ENCODE measurements at regions not wholly inside any gene's neighbourhood (a gene's known extent, or its start where the extent isn't known, plus 50 kb on each side); places are given as distances from the start of the nearest gene placed in this dataset.

GRCh38 chr17:73947966-73948355 lies 255.5 kb upstream of the RPL38 start:
- DNase-seq: no peak
- intact Hi-C loops (cut with DNase I; ENCODE audit: low total_unique reads): no loop called here
- Histone ChIP-seq H3K9me3 (no peaks in the 10 kb centered on the region), H3K27ac (no peak overlapping the region), H3K36me3 (ENCODE audit: low read depth, missing control alignments) (no peaks in the 10 kb centered on the region), H3K4me3 (no peak overlapping the region), H3K4me1 (peaks cover 12% of the 10 kb centered on the region), H3K27me3 (no peaks in the 10 kb centered on the region)
- no peak for TF ChIP-seq CTCF (IDR thresholded peaks at IDR 0.05)
- TF ChIP-seq POLR2A (IDR thresholded peaks at IDR 0.05): no peak
- WGBS, 2 donors: 75 to 78% methylated on average over 2 to 4 of the region's 4 CpGs

GRCh38 chr17:73949903-73950592 lies 253.4 kb upstream of the RPL38 start:
- no peak for DNase-seq
- WGBS, 2 donors: 34 to 46% methylated on average over 13 of the region's 13 CpGs
- H3K4me1 ChIP-seq: peaks cover 12% of the 10 kb centered on the region
- no peaks in the 10 kb centered on the region for H3K9me3 ChIP-seq
- H3K27ac ChIP-seq: no peak overlapping the region
- no peaks in the 10 kb centered on the region for H3K27me3 ChIP-seq
- H3K4me3 ChIP-seq: no peak overlapping the region
- TF ChIP-seq CTCF (IDR thresholded peaks at IDR 0.05) (no peak), POLR2A (IDR thresholded peaks at IDR 0.05) (no peak)
- H3K36me3 ChIP-seq (ENCODE audit: low read depth, missing control alignments): no peaks in the 10 kb centered on the region
- intact Hi-C loops (cut with DNase I; ENCODE audit: low total_unique reads): no loop called here

GRCh38 chr17:73950593-73950914 lies 252.9 kb upstream of the RPL38 start:
- H3K4me3 ChIP-seq: no peak overlapping the region
- H3K9me3 ChIP-seq: no peaks in the 10 kb centered on the region
- H3K36me3 ChIP-seq (ENCODE audit: low read depth, missing control alignments): no peaks in the 10 kb centered on the region
- H3K27ac ChIP-seq: no peak overlapping the region
- TF ChIP-seq CTCF (IDR thresholded peaks at IDR 0.05) (peak in 1 of 3 experiments; percentile 25), POLR2A (IDR thresholded peaks at IDR 0.05) (no peak)
- no peak for DNase-seq
- no peaks in the 10 kb centered on the region for H3K27me3 ChIP-seq
- H3K4me1 ChIP-seq: peaks cover 12% of the 10 kb centered on the region
- intact Hi-C loops (cut with DNase I; ENCODE audit: low total_unique reads): no loop called here
- 40 to 56% methylated on average over 7 to 8 of the region's 8 CpGs for WGBS, 2 donors

- Histone ChIP-seq H3K27me3 (no peaks in the 10 kb centered on the region), H3K27ac (no peak overlapping the region), H3K36me3 (ENCODE audit: low read depth, missing control alignments) (no peaks in the 10 kb centered on the region), H3K4me1 (peaks cover 12% of the 10 kb centered on the region), H3K9me3 (no peaks in the 10 kb centered on the region), H3K4me3 (peak overlapping the region; percentile 39 to 56)
- no peak for TF ChIP-seq CTCF (IDR thresholded peaks at IDR 0.05)
- no peak for TF ChIP-seq POLR2A (IDR thresholded peaks at IDR 0.05)
- WGBS, 2 donors: 11 to 14% methylated on average over 15 to 19 of the region's 20 CpGs
- intact Hi-C loops (cut with DNase I; ENCODE audit: low total_unique reads): no loop called here
- DNase-seq: no peak
These were observed 251.4 kb upstream of the RPL38 start for GRCh38 chr17:73952082-73952479.

Measured in testis (tissue), 2 donors.